Fibroblast of pulmonary artery (primary cell): ENCODE measurements at regions not wholly inside any gene's neighbourhood (a gene's known extent, or its start where the extent isn't known, plus 50 kb on each side); places are given as distances from the start of the nearest gene placed in this dataset.

ENCODE experiments used
- DNase-seq: peaks from one replicate; pipeline ENCODE4 v3.0.0-alpha.2; 2010; ENCODE audit warnings: low read depth
- H3K4me3 ChIP-seq: replicated peaks from 2 replicates; pipeline ENCODE4 v1.5.1; 2011; ENCODE audit warnings: low read depth, mild to moderate bottlenecking, control low read depth, low read length, moderate library complexity
- CTCF ChIP-seq: IDR thresholded peaks from 2 replicates; pipeline ENCODE4 v1.5.1; 2011; ENCODE audit warnings: mild to moderate bottlenecking, control low read depth, low read length, inconsistent platforms; ENCODE audit errors: missing control alignments

DNA sequence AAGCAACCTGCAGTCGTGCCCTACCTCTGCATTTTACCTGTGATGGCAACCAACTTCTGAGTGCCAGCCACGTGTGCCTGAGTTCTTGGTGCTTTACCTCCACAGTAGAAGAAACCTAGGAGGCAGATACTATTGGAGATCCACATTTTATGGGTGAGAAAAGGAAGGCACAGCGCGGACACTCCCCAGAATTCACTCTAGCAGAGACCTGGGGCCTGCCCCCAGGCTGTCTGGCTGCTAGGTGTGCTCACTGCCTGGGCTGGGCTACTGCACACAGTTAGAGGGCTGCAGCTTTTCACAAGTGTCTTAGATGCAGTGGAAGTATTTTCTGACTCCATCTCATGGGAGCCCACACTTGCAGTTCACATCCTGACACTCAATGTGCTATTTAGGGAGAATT lies 598.8 kb upstream of the ADAMTS16 start:
- TF ChIP-seq CTCF: no peak
- DNase-seq: no peak
- no peak overlapping the region for H3K4me3 ChIP-seq

GRCh38 chr5:4542145-4542778 lies 597.9 kb upstream of the ADAMTS16 start:
- no peak for TF ChIP-seq CTCF

DNA sequence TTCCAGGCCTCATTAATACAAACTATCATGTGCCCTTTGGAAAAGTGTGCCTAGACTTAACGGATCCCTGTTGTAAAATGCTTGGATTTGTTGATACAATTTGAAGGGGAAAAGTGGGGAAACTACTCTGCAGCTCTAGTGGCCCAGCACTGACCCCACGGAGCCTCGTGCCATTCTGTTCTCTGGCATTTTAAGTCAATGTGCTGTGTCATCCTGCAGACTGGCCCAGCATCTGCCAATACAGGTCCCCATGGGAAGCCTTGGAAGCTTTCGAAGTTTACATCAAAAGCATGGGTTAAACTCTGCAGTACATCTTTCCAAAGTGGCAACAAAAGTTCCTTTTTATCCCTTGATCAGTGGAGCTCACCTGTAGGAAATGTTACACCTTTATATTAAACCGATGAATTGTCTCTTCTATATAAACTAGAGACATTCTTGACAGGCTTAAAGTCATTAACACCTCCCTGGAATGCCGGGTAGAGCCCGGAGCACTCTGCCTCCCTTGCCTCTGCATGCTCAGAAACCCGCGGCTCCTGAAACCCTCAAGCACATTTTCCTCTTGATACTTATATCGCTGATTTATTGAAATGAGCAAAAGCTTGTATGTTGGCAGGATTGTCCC lies 596.0 kb upstream of the ADAMTS16 start:
- no peak for DNase-seq
- TF ChIP-seq CTCF: no peak
- no peak overlapping the region for H3K4me3 ChIP-seq

More at GRCh38 chr5:4542145-4542778, 597.9 kb upstream of the ADAMTS16 start:
- H3K4me3 ChIP-seq: no peak overlapping the region
- no peak for DNase-seq

DNA sequence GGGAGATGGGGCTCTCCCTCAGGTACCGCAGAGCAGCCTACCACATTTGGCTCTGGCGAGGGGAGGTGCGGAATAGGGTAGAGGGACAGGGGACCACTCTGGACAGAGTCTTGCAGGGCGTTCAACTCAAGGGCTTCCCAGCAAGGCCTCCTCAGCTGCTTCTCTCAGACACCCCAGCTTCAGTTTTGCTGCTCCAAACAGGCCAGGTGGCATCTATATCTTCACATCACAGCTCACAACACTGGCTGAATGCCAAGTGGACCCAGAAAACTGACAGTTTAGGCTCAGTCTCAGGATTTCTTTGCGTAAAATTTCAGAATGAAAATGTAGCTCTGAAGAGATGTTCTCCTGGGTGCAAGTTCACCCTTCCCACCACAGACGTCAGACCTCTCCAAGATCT lies 592.6 kb upstream of the ADAMTS16 start:
- DNase-seq: no peak
- TF ChIP-seq CTCF: no peak

DNA sequence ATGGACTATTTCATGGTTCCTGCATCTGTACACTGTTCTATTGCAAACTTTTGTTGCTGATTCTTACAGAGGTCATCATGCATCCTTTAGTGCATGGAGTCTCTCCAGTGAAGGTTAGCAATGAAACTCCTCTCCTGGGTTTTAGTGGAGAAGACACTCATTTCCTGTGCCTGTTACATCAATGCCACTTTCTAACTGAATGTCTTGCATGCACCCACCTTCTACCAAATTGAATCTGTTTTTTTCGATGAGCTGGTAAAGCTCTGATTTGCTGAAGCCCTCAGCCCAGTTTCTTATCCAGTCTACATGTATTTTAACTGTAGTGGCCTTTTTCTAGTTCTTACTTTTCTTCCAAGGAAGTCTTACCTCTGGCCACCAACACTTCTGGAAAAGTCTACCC lies 591.8 kb upstream of the ADAMTS16 start:
- DNase-seq: no peak
- no peak for TF ChIP-seq CTCF
- no peak overlapping the region for H3K4me3 ChIP-seq

More for the DNA sequence above, 592.6 kb upstream of the ADAMTS16 start:
- no peak overlapping the region for H3K4me3 ChIP-seq

GRCh38 chr5:4549351-4549750 lies 590.8 kb upstream of the ADAMTS16 start:
- no peak for DNase-seq
- no peak for TF ChIP-seq CTCF
- no peak overlapping the region for H3K4me3 ChIP-seq

- no peak for TF ChIP-seq CTCF
- no peak overlapping the region for H3K4me3 ChIP-seq
- no peak for DNase-seq
These were observed 589.1 kb upstream of the ADAMTS16 start for GRCh38 chr5:4551034-4551433.
